HepG2 (cell line): ENCODE measurements at regions not wholly inside any gene's neighbourhood (a gene's known extent, or its start where the extent isn't known, plus 50 kb on each side); places are given as distances from the start of the nearest gene placed in this dataset.
A peak's percentile ranks its signal among the peaks of the same experiment; 100 is the strongest.

Experiments used
- AGO1 ChIP-seq: fragments of 200-400 bp; formaldehyde crosslinking; IDR thresholded peaks from 2 replicates; pipeline ENCODE4 v1.6.1; 2017; ENCODE audit warnings: mild to moderate bottlenecking, low read depth, low read length, moderate library complexity; ENCODE audit not compliant: poor library complexity, severe bottlenecking
- CENPBD1 ChIP-seq: sonication (generic); formaldehyde crosslinking; IDR thresholded peaks from 2 replicates; pipeline ENCODE4 v1.8.0; 2022; ENCODE audit warnings: missing genetic modification reagents, low read depth, mild to moderate bottlenecking, borderline replicate concordance
- ISX ChIP-seq: sonication (generic); formaldehyde crosslinking; conservative IDR thresholded peaks from 2 replicates; pipeline ENCODE4 v1.5.0; 2020; ENCODE audit warnings: missing genetic modification reagents
- MED13 ChIP-seq: sonication (generic); formaldehyde crosslinking; IDR thresholded peaks from 2 replicates; pipeline ENCODE4 v1.5.0; 2020; ENCODE audit warnings: missing genetic modification reagents
- MTERF4 ChIP-seq: sonication (generic); formaldehyde crosslinking; IDR thresholded peaks from 2 replicates; pipeline ENCODE4 v1.8.0; 2023; ENCODE audit warnings: mild to moderate bottlenecking, missing genetic modification reagents
- NCOA5 ChIP-seq: sonication (generic); formaldehyde crosslinking; IDR thresholded peaks from 2 replicates; pipeline ENCODE4 v1.4.0; 2020; ENCODE audit warnings: missing genetic modification reagents
- NR2F2 ChIP-seq: IDR thresholded peaks from 2 replicates; pipeline ENCODE4 v1.6.1; 2012; ENCODE audit warnings: low read depth, inconsistent platforms, borderline replicate concordance
- PRPF4 ChIP-seq: fragments of 200-400 bp; formaldehyde crosslinking; IDR thresholded peaks from 2 replicates; pipeline ENCODE4 v1.6.1; 2016; ENCODE audit warnings: low read length, low read depth; ENCODE audit not compliant: poor library complexity, severe bottlenecking
- SSRP1 ChIP-seq: IDR thresholded peaks from 2 replicates; pipeline ENCODE4 v1.6.1; 2016; ENCODE audit warnings: control low read depth
- STAT6 ChIP-seq: sonication (generic); formaldehyde crosslinking; IDR thresholded peaks from 2 replicates; pipeline ENCODE4 v1.4.0; 2020; ENCODE audit warnings: missing genetic modification reagents, mild to moderate bottlenecking, borderline replicate concordance
- THAP11 ChIP-seq: IDR thresholded peaks from 2 replicates; pipeline ENCODE4 v1.6.1; 2016; ENCODE audit warnings: missing biosample characterization, missing genetic modification reagents
- TOE1 ChIP-seq: sonication (generic); formaldehyde crosslinking; IDR thresholded peaks from 2 replicates; pipeline ENCODE4 v1.4.0; 2020; ENCODE audit warnings: mild to moderate bottlenecking, missing genetic modification reagents
- YY1 ChIP-seq: IDR thresholded peaks from 2 replicates; pipeline ENCODE4 v1.6.1; 2011; ENCODE audit warnings: low read length, low read depth, moderate library complexity, mild to moderate bottlenecking; ENCODE audit not compliant: insufficient read depth, insufficient replicate concordance
- ZFP62 ChIP-seq: sonication (generic); formaldehyde crosslinking; IDR thresholded peaks from 2 replicates; pipeline ENCODE4 v1.4.0; 2020; ENCODE audit warnings: missing genetic modification reagents
- ZKSCAN1 ChIP-seq: fragments of 150-350 bp; IDR thresholded peaks from 2 replicates; pipeline ENCODE4 v1.6.1; 2014; ENCODE audit warnings: low read length
- ZKSCAN8 ChIP-seq: IDR thresholded peaks from 2 replicates; pipeline ENCODE4 v1.6.1; 2016; ENCODE audit warnings: borderline replicate concordance, missing genetic modification reagents, missing compliant biosample characterization
- ZNF10 ChIP-seq: sonication (generic); formaldehyde crosslinking; IDR thresholded peaks from 2 replicates; pipeline ENCODE4 v1.4.0; 2020; ENCODE audit warnings: mild to moderate bottlenecking, low read depth, missing genetic modification reagents, borderline replicate concordance
- ZNF138 ChIP-seq: sonication (generic); formaldehyde crosslinking; IDR thresholded peaks from 2 replicates; pipeline ENCODE4 v1.5.0; 2020; ENCODE audit warnings: mild to moderate bottlenecking, low read depth, missing genetic modification reagents
- ZNF362 ChIP-seq: sonication (generic); formaldehyde crosslinking; IDR thresholded peaks from 2 replicates; pipeline ENCODE4 v1.4.0; 2020; ENCODE audit warnings: missing genetic modification reagents, mild to moderate bottlenecking, borderline replicate concordance
- ZNF589 ChIP-seq: sonication (generic); formaldehyde crosslinking; conservative IDR thresholded peaks from 2 replicates; pipeline ENCODE4 v1.8.0; 2022; ENCODE audit warnings: mild to moderate bottlenecking, moderate library complexity, missing genetic modification reagents
- ZNF772 ChIP-seq: sonication (generic); formaldehyde crosslinking; IDR thresholded peaks from 2 replicates; pipeline ENCODE4 v1.5.0; 2020; ENCODE audit warnings: mild to moderate bottlenecking, missing genetic modification reagents
- ZNF839 ChIP-seq: sonication (generic); formaldehyde crosslinking; IDR thresholded peaks from 2 replicates; pipeline ENCODE4 v1.4.0; 2020; ENCODE audit warnings: missing genetic modification reagents, mild to moderate bottlenecking, borderline replicate concordance
- ZSCAN12 ChIP-seq: sonication (generic); formaldehyde crosslinking; IDR thresholded peaks from 2 replicates; pipeline ENCODE4 v1.9.0; 2021; ENCODE audit warnings: mild to moderate bottlenecking, missing genetic modification reagents
- ZXDC ChIP-seq: sonication (generic); formaldehyde crosslinking; IDR thresholded peaks from 2 replicates; pipeline ENCODE4 v1.5.0; 2020; ENCODE audit warnings: mild to moderate bottlenecking, missing genetic modification reagents

- no peak for TF ChIP-seq ZXDC
- peak; percentile 57; the same call in 1 of the 2 replicates for TF ChIP-seq ZNF362 (CRISPR knock-in tag)
- no peak for TF ChIP-seq ZKSCAN1
- TF ChIP-seq STAT6 (CRISPR knock-in tag): no peak; the same call in 1 of the 2 replicates
- no peak for TF ChIP-seq ZNF589
- TF ChIP-seq YY1: no peak
- no peak for TF ChIP-seq ZNF839 (CRISPR knock-in tag)
- TF ChIP-seq SSRP1: peak; percentile 89; the same call in 1 of the 2 replicates
- no peak for TF ChIP-seq PRPF4
- no peak for TF ChIP-seq ISX (CRISPR knock-in tag)
- peak; percentile 65 for TF ChIP-seq THAP11
- TF ChIP-seq ZNF10 (CRISPR knock-in tag): no peak
- no peak for TF ChIP-seq CENPBD1 (CRISPR knock-in tag)
- TF ChIP-seq AGO1: no peak
- TF ChIP-seq ZFP62 (CRISPR knock-in tag): no peak
- TF ChIP-seq MED13 (CRISPR knock-in tag): peak; percentile 84; the same call in 1 of the 2 replicates
- TF ChIP-seq ZSCAN12 (CRISPR knock-in tag): no peak
- no peak for TF ChIP-seq MTERF4 (CRISPR knock-in tag)
- peak; percentile 68; the same call in 1 of the 2 replicates for TF ChIP-seq ZKSCAN8 (CRISPR knock-in tag)
- no peak for TF ChIP-seq ZNF138
- peak; percentile 72; the same call in 1 of the 2 replicates for TF ChIP-seq NR2F2
- no peak for TF ChIP-seq NCOA5 (CRISPR knock-in tag)
- no peak for TF ChIP-seq TOE1 (CRISPR knock-in tag)
- peak; percentile 28; the same call in 1 of the 2 replicates for TF ChIP-seq ZNF772
Measured at GRCh38 chr7:138245682-138246081, 169.4 kb downstream of the AKR1D1 start (continued).
